Prostate gland (tissue), 2 donors: ENCODE measurements at regions not wholly inside any gene's neighbourhood (a gene's known extent, or its start where the extent isn't known, plus 50 kb on each side); places are given as distances from the start of the nearest gene placed in this dataset.
"Not testable (repeated sequence)": the region's sequence is repeated elsewhere in the genome, so short reads cannot be mapped to it uniquely, and the experiment has no call there.

Source experiments
- DNase-seq: peaks from one replicate; pipeline ENCODE4 v3.0.0-alpha.2; 2019; ENCODE audit warnings: low spot score
- H3K27ac ChIP-seq, 2 donors: fragments of 200-600 bp; sonication (generic); 2 replicates each; pipeline ENCODE4 v1.5.1; 2017 to 2019
- H3K27me3 ChIP-seq: fragments of 200-600 bp; sonication (generic); replicated peaks from 2 replicates; pipeline ENCODE4 v1.5.1; 2019; ENCODE audit not compliant: insufficient read depth
- H3K36me3 ChIP-seq, 2 donors: fragments of 200-600 bp; sonication (generic); 1 replicate in 1 of 2; 2 replicates in 1 of 2; pipeline versions ENCODE4 v1.5.1 to v1.8.1; 2017 to 2019
- H3K4me1 ChIP-seq: fragments of 200-600 bp; sonication (generic); replicated peaks from 2 replicates; pipeline ENCODE4 v1.5.1; 2019
- H3K4me3 ChIP-seq, 2 donors: fragments of 200-600 bp; sonication (generic); 2 replicates each; pipeline ENCODE4 v1.5.1; 2017 to 2019
- H3K9me3 ChIP-seq: fragments of 200-600 bp; sonication (generic); 2 replicates; pipeline ENCODE4 v1.5.1; 2017
- POLR2A ChIP-seq: fragments of 450-650 bp; IDR thresholded peaks from one replicate; pipeline ENCODE4 v1.6.1; 2016; ENCODE audit warnings: antibody characterized with exemption, mild to moderate bottlenecking
- POLR2AphosphoS5 ChIP-seq: sonication (generic); formaldehyde crosslinking; IDR thresholded peaks from one replicate; pipeline ENCODE4 v1.6.1; 2017; ENCODE audit warnings: antibody characterized with exemption
- WGBS: methylation state at CpG from one replicate; pipeline ENCODE4 v1.1.5; 2018; 5-methylcytosine and 5-hydroxymethylcytosine counted together
- intact Hi-C: fragments of 100-400 bp; cut with DNase I; formaldehyde crosslinking; loops from one replicate; pipeline ENCODE4 v1.14.2; 2022
- TF ChIP-seq, protein P1 (sequence below), 4 experiments: fragments of 200-600 bp in 2 of 4; fragments of 450-650 bp in 2 of 4; sonication (generic) in 2 of 4; IDR thresholded peaks; 1 replicate in 3 of 4; 2 replicates in 1 of 4; pipeline ENCODE4 v1.5.1; 2016 to 2019; ENCODE audit warnings: antibody characterized with exemption in 4 of 4, mild to moderate bottlenecking in 2 of 4, moderate library complexity in 2 of 4

DNA sequence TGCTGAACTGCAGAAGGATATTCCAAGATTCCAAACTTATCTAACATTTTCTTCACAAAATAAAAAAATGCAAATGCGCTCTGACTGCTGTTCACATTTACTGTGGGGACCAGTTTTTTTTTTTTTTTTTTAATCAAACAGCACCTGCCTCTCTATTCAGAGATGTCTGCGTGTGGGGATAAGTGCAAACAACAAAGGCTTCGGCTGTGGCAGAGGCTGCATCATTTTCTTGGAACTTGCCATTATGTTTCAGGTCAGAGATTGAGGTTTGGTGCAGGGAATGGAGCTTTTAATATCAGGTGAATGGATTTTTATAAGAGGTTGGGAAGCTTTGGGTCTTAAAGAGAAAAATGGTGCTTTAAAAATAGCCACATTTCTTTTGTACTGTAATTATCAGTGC is 78.2 kb upstream of the TET2 start:
- intact Hi-C loops = no loop called here
- no peaks in the 10 kb centered on the region for H3K27me3 ChIP-seq
- TF ChIP-seq POLR2A = no peak
- no peak for TF ChIP-seq POLR2AphosphoS5
- TF ChIP-seq, protein P1, sequence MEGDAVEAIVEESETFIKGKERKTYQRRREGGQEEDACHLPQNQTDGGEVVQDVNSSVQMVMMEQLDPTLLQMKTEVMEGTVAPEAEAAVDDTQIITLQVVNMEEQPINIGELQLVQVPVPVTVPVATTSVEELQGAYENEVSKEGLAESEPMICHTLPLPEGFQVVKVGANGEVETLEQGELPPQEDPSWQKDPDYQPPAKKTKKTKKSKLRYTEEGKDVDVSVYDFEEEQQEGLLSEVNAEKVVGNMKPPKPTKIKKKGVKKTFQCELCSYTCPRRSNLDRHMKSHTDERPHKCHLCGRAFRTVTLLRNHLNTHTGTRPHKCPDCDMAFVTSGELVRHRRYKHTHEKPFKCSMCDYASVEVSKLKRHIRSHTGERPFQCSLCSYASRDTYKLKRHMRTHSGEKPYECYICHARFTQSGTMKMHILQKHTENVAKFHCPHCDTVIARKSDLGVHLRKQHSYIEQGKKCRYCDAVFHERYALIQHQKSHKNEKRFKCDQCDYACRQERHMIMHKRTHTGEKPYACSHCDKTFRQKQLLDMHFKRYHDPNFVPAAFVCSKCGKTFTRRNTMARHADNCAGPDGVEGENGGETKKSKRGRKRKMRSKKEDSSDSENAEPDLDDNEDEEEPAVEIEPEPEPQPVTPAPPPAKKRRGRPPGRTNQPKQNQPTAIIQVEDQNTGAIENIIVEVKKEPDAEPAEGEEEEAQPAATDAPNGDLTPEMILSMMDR (IDR thresholded peaks at IDR 0.05) = no peak
- H3K27ac ChIP-seq = no peak overlapping the region
- no peak for DNase-seq
- no peak overlapping the region for H3K4me3 ChIP-seq
- H3K36me3 ChIP-seq = no peaks in the 10 kb centered on the region
- 50% methylated on average over 3 of the region's 3 CpGs for WGBS
- no peaks in the 10 kb centered on the region for H3K4me1 ChIP-seq
- no peaks in the 10 kb centered on the region for H3K9me3 ChIP-seq

DNA sequence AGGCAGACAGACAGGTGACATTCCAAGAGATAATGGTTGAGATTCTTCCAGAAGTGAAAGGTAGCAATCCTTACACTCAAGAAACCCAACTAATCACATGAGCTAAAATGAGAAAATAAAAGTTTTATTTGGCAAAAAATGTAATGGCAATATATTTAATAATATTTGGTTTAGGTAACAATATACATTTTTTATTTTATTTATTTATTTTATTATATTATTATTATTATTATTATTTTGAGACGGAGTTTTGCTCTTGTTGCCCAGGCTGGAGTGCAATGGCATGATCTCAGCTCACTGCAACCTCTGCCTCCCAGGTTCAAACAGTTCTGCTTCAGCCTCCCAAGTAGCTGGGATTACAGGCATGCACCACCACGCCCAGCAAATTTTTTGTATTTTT is 74.6 kb upstream of the TET2 start:
- intact Hi-C loops, H3K27me3 ChIP-seq, H3K27ac ChIP-seq, H3K4me3 ChIP-seq, H3K4me1 ChIP-seq, H3K36me3 ChIP-seq, DNase-seq, H3K9me3 ChIP-seq: not testable (repeated sequence)
- 97% methylated on average over 2 of the region's 2 CpGs for WGBS

DNA sequence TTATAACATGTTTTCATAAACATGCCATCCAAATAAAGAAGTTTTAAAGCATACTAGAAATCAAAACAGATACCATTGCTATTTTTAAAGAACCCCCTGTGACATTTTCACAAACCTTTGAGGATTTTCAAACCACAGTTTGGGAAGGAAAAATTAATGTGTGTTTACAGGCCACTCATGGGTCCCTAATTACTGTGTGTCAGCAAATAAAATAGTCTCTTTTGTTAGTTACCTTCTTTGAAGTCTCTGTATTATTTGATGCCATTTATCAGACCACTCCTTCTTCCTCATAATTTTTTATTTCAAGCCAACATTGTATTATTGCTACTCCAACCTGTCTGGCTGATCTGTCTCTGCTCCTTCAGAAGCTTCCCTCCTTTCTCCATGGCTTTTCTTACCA is 72.6 kb upstream of the TET2 start:
- DNase-seq = no peak
- Histone ChIP-seq H3K4me1 (no peaks in the 10 kb centered on the region), H3K27ac (no peak overlapping the region), H3K9me3 (no peaks in the 10 kb centered on the region), H3K27me3 (no peaks in the 10 kb centered on the region), H3K36me3 (no peaks in the 10 kb centered on the region), H3K4me3 (no peak overlapping the region)
- TF ChIP-seq POLR2A = no peak
- TF ChIP-seq POLR2AphosphoS5 = no peak
- TF ChIP-seq, protein P1 (IDR thresholded peaks at IDR 0.05) = no peak
- intact Hi-C loops = no loop called here

DNA sequence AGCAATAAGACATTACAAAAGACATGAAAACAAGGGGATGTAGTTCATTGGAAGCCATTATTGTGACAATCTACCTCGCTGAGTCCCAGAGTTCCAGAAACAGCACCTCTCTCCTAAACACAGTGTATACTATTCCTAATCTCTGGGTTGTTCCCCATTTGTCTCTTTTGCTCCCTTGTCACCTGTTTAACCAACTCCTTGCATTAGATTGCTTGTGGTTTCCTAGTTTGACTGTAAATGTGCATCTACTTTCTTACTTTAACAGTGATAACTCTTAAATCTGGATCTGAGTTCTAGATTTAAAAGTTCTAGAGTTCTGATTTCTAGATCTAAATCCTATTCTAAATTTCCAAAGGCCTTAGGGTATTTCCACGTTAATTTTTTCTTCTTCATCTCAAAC is 71.6 kb upstream of the TET2 start:
- DNase-seq = no peak
- 67% methylated on average over 2 of the region's 2 CpGs for WGBS
- H3K9me3 ChIP-seq = no peaks in the 10 kb centered on the region
- H3K27me3 ChIP-seq = no peaks in the 10 kb centered on the region
- no peak overlapping the region for H3K27ac ChIP-seq
- H3K4me1 ChIP-seq = no peaks in the 10 kb centered on the region
- H3K4me3 ChIP-seq = no peak overlapping the region
- TF ChIP-seq POLR2AphosphoS5 (no peak), POLR2A (no peak)
- TF ChIP-seq, protein P1 (IDR thresholded peaks at IDR 0.05) = no peak
- intact Hi-C loops = no loop called here
- no peaks in the 10 kb centered on the region for H3K36me3 ChIP-seq

DNA sequence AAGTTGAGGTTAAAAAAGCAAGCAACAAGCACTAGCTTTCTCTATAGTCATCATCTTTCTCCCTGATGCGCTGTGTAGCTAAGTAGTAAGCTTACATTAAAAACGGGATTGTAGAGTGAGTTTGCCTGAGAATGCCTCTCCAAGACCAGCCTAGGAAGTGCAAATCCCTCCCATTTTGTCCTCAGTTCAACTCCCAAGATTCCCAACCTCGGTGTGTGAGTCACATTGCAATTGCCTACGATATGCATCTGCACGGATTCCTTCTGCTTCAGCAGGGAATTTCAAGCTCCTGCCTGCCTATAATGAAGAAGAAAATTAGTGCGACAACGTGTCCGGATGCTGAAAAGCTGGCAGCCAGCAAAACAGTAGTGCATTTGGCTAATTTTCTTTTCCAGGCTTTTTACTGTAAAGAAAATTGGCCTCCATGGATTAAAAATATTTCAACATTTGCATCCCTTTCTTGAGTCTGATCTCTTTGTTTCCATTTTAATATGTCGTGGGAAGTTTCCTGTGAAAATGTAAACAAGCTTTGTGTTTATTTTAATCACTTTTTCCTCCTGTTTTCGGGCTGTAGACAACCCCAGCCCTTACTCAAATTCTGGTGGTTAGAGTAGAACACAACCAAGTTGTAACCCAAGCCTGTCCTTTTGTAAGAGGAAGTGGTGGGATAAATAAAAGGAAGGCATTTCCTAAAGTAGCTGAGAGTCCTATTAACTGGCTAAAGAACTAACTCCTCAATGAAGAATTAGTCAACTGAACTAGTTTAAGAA is 58.4 kb upstream of the TET2 start:
- TF ChIP-seq POLR2A = no peak
- no peak for TF ChIP-seq POLR2AphosphoS5
- TF ChIP-seq, protein P1 (IDR thresholded peaks at IDR 0.05) = no peak
- DNase-seq = peak; percentile 14
- no peaks in the 10 kb centered on the region for H3K27me3 ChIP-seq
- no peaks in the 10 kb centered on the region for H3K36me3 ChIP-seq
- no peak overlapping the region for H3K4me3 ChIP-seq
- WGBS = 20% methylated on average over 10 of the region's 10 CpGs
- intact Hi-C loops = no loop called here
- no peaks in the 10 kb centered on the region for H3K9me3 ChIP-seq
- H3K27ac ChIP-seq = no peak overlapping the region
- no peaks in the 10 kb centered on the region for H3K4me1 ChIP-seq
